Right atrium auricular region (tissue), 2 donors: ENCODE measurements at regions not wholly inside any gene's neighbourhood (a gene's known extent, or its start where the extent isn't known, plus 50 kb on each side); places are given as distances from the start of the nearest gene placed in this dataset.

Experiments used
- DNase-seq: peaks from one replicate; pipeline ENCODE4 v3.0.0-alpha.2; 2019; ENCODE audit warnings: low spot score
- H3K27ac ChIP-seq, 2 donors: fragments of 200-600 bp; sonication (generic); 1 replicate in 1 of 2; 2 replicates in 1 of 2; pipeline ENCODE4 v1.5.1; 2016 to 2019
- H3K27me3 ChIP-seq, 2 donors: fragments of 200-600 bp; sonication (generic); one replicate each; pipeline versions ENCODE4 v1.5.1 to v1.6.0; 2017 to 2019
- H3K36me3 ChIP-seq: fragments of 200-600 bp; sonication (generic); one replicate; pipeline ENCODE4 v1.5.1; 2016
- H3K4me1 ChIP-seq, 2 donors: fragments of 200-600 bp; sonication (generic); one replicate each; pipeline versions ENCODE4 v1.5.1 to v1.6.0; 2017 to 2019
- H3K4me3 ChIP-seq, 2 donors: fragments of 200-600 bp; sonication (generic); 1 replicate in 1 of 2; 2 replicates in 1 of 2; pipeline ENCODE4 v1.5.1; 2017 to 2019; ENCODE audit warnings: mild to moderate bottlenecking in 1 of 2, moderate library complexity in 1 of 2
- H3K9me3 ChIP-seq, 2 donors: fragments of 200-600 bp; sonication (generic); one replicate each; pipeline ENCODE4 v1.5.1; 2019
- CTCF ChIP-seq, 2 donors: fragments of 200-600 bp; sonication (generic); IDR thresholded peaks; one replicate each; pipeline ENCODE4 v1.5.1; 2019; ENCODE audit warnings: antibody characterized with exemption in 2 of 2

GRCh38 chr2:239544143-239544917, 143.5 kb upstream of the HDAC4 start:
- Histone ChIP-seq H3K4me1 (no peaks in the 10 kb centered on the region), H3K27ac (no peak overlapping the region), H3K27me3 (no peaks in the 10 kb centered on the region), H3K36me3 (no peaks in the 10 kb centered on the region), H3K9me3 (no peaks in the 10 kb centered on the region), H3K4me3 (no peak overlapping the region)
- no peak for TF ChIP-seq CTCF (IDR thresholded peaks at IDR 0.05)
- DNase-seq: no peak

- H3K27ac ChIP-seq: no peak overlapping the region
- H3K36me3 ChIP-seq: no peaks in the 10 kb centered on the region
- no peaks in the 10 kb centered on the region for H3K4me1 ChIP-seq
- no peak for DNase-seq
- H3K9me3 ChIP-seq: no peaks in the 10 kb centered on the region
- no peak for TF ChIP-seq CTCF (IDR thresholded peaks at IDR 0.05)
- no peaks in the 10 kb centered on the region for H3K27me3 ChIP-seq
- no peak overlapping the region for H3K4me3 ChIP-seq
Measured at GRCh38 chr2:239543702-239544101, 142.9 kb upstream of the HDAC4 start.

- no peak for TF ChIP-seq CTCF (IDR thresholded peaks at IDR 0.05)
- no peaks in the 10 kb centered on the region for H3K36me3 ChIP-seq
- no peaks in the 10 kb centered on the region for H3K27me3 ChIP-seq
- no peak overlapping the region for H3K4me3 ChIP-seq
- H3K9me3 ChIP-seq: no peaks in the 10 kb centered on the region
- no peak overlapping the region for H3K27ac ChIP-seq
- no peak for DNase-seq
- H3K4me1 ChIP-seq: no peaks in the 10 kb centered on the region
Measured at GRCh38 chr2:239540174-239540573, 139.4 kb upstream of the HDAC4 start.

- H3K9me3 ChIP-seq: no peaks in the 10 kb centered on the region
- no peak overlapping the region for H3K4me3 ChIP-seq
- no peak for TF ChIP-seq CTCF (IDR thresholded peaks at IDR 0.05)
- no peak overlapping the region for H3K27ac ChIP-seq
- no peaks in the 10 kb centered on the region for H3K36me3 ChIP-seq
- H3K27me3 ChIP-seq: no peaks in the 10 kb centered on the region
- H3K4me1 ChIP-seq: no peaks in the 10 kb centered on the region
- DNase-seq: no peak
Measured at GRCh38 chr2:239539776-239540100, 138.9 kb upstream of the HDAC4 start.

GRCh38 chr2:239539083-239539775, 138.4 kb upstream of the HDAC4 start:
- Histone ChIP-seq H3K4me1 (no peaks in the 10 kb centered on the region), H3K9me3 (no peaks in the 10 kb centered on the region), H3K36me3 (no peaks in the 10 kb centered on the region), H3K4me3 (no peak overlapping the region), H3K27ac (no peak overlapping the region), H3K27me3 (no peaks in the 10 kb centered on the region)
- TF ChIP-seq CTCF (IDR thresholded peaks at IDR 0.05): no peak
- DNase-seq: no peak
